OCI-LY1 (cell line): ENCODE measurements at regions not wholly inside any gene's neighbourhood (a gene's known extent, or its start where the extent isn't known, plus 50 kb on each side); places are given as distances from the start of the nearest gene placed in this dataset.

Experiments used
- H2AFZ ChIP-seq: fragments of 200-600 bp; sonication (generic), shearing (Covaris generic); 2 replicates; pipeline ENCODE4 v1.6.0; 2014; ENCODE audit warnings: antibody characterized with exemption, mild to moderate bottlenecking, low read length
- H3F3A ChIP-seq: fragments of 200-600 bp; sonication (generic), shearing (Covaris generic); 2 replicates; pipeline ENCODE4 v1.6.0; 2014; ENCODE audit warnings: mild to moderate bottlenecking, antibody characterized with exemption, low read length, moderate library complexity; ENCODE audit not compliant: insufficient read depth
- H3K27ac ChIP-seq: fragments of 200-600 bp; sonication (generic); 2 replicates; pipeline ENCODE4 v1.5.1; 2014; ENCODE audit warnings: low read length, mixed run types, mild to moderate bottlenecking, low read depth; ENCODE audit not compliant: poor library complexity, severe bottlenecking
- H3K27me3 ChIP-seq: fragments of 200-600 bp; sonication (generic); 2 replicates; pipeline ENCODE4 v1.6.0; 2014; ENCODE audit warnings: antibody characterized with exemption, mild to moderate bottlenecking, low read length, moderate library complexity; ENCODE audit not compliant: insufficient read depth
- H3K36me3 ChIP-seq: fragments of 200-600 bp; sonication (generic); 2 replicates; pipeline ENCODE4 v1.6.1; 2014; ENCODE audit warnings: mild to moderate bottlenecking, antibody characterized with exemption, low read length, moderate library complexity, mixed read lengths; ENCODE audit not compliant: insufficient read depth
- H3K4me1 ChIP-seq: fragments of 200-600 bp; sonication (generic); 2 replicates; pipeline ENCODE4 v1.5.1; 2014; ENCODE audit warnings: mild to moderate bottlenecking, low read length, moderate library complexity; ENCODE audit not compliant: insufficient read depth, severe bottlenecking
- H3K4me2 ChIP-seq: fragments of 200-600 bp; sonication (generic), shearing (Covaris generic); 2 replicates; pipeline ENCODE4 v1.6.1; 2014; ENCODE audit warnings: low read length
- H3K4me3 ChIP-seq: fragments of 200-600 bp; sonication (generic); 2 replicates; pipeline ENCODE4 v1.5.1; 2014; ENCODE audit warnings: low read length, low read depth, mild to moderate bottlenecking, mixed read lengths; ENCODE audit not compliant: poor library complexity, severe bottlenecking
- H3K79me2 ChIP-seq: fragments of 200-600 bp; shearing (Covaris generic); 2 replicates; pipeline ENCODE4 v1.6.1; 2016; ENCODE audit warnings: mixed run types, low read length, mixed read lengths; ENCODE audit not compliant: insufficient read depth
- H3K9ac ChIP-seq: fragments of 200-600 bp; sonication (generic), shearing (Covaris generic); 2 replicates; pipeline ENCODE4 v1.6.1; 2014; ENCODE audit warnings: mild to moderate bottlenecking, low read length, mixed read lengths
- H3K9me2 ChIP-seq: fragments of 200-600 bp; sonication (generic), shearing (Covaris generic); 2 replicates; pipeline ENCODE4 v1.6.1; 2014; ENCODE audit warnings: low read depth, mild to moderate bottlenecking, low read length, mixed read lengths
- H3K9me3 ChIP-seq: fragments of 200-600 bp; shearing (Covaris generic); 2 replicates; pipeline ENCODE4 v1.6.1; 2014; ENCODE audit warnings: low read length, mixed read lengths
- H4K20me1 ChIP-seq: fragments of 200-600 bp; sonication (generic), shearing (Covaris generic); 2 replicates; pipeline ENCODE4 v1.6.0; 2016; ENCODE audit warnings: mild to moderate bottlenecking, low read length; ENCODE audit not compliant: insufficient read depth
- CTCF ChIP-seq: fragments of 200-600 bp; sonication (generic), shearing (Covaris generic); IDR thresholded peaks from 2 replicates; pipeline ENCODE4 v1.5.1; 2017; ENCODE audit warnings: mild to moderate bottlenecking, antibody characterized with exemption, low read length, moderate library complexity, mixed read lengths
- EZH2 ChIP-seq: fragments of 200-600 bp; sonication (generic), shearing (Covaris generic); IDR thresholded peaks from 2 replicates; pipeline ENCODE4 v1.8.0; 2017; ENCODE audit warnings: borderline replicate concordance, mixed run types, mild to moderate bottlenecking, antibody characterized with exemption, low read length, moderate library complexity, mixed read lengths

DNA sequence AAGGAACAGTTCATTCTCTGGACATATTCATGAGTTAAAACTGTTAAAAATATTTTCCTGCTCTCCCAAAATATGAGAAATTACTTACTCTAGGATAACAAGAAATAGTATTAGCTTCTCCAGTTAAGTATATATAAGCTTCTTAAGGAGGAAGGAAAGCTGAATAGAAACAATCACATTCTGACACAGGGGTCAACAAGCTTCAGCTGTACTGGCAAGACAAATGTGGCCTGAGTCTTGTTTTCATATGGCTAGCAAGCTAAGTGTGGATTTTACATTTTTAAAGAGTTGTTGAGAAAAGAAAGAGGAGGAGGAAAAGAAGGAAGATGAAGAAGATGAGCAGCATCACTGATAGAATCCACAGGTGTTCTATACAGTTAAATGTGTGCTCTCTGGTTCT lies 313.8 kb downstream of the ZPLD1 start:
- no peaks in the 10 kb centered on the region for H3K79me2 ChIP-seq
- H3K36me3 ChIP-seq, result no peaks in the 10 kb centered on the region
- H3K27me3 ChIP-seq, result no peaks in the 10 kb centered on the region

DNA sequence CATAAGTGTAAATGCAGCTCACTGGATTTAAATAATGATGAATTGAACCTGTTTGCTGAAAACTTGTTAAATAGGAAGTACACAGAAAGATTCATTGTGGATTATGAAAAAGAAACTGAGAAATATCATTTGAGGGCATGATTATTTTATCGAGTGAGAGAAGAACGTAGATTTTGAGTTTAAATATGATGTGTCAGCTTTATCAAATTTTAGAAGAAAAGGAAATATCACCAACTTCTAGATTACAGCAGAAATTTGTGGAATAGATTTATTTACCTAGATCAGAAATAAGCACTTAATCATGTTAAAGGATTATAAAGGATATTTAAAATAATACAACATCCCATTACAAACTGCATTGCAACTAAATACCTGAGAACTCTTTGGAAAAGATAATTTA lies 315.5 kb downstream of the ZPLD1 start:
- no peak overlapping the region for H2AFZ ChIP-seq
- H4K20me1 ChIP-seq, result no peaks in the 10 kb centered on the region
- no peaks in the 10 kb centered on the region for H3F3A ChIP-seq
- H3K4me3 ChIP-seq, result no peak overlapping the region
- no peaks in the 10 kb centered on the region for H3K36me3 ChIP-seq
- no peaks in the 10 kb centered on the region for H3K4me1 ChIP-seq
- no peak overlapping the region for H3K27ac ChIP-seq
- H3K9me3 ChIP-seq, result no peaks in the 10 kb centered on the region
- H3K9me2 ChIP-seq, result no peaks in the 10 kb centered on the region
- H3K27me3 ChIP-seq, result no peaks in the 10 kb centered on the region
- TF ChIP-seq CTCF (no peak), EZH2 (no peak)
- no peaks in the 10 kb centered on the region for H3K79me2 ChIP-seq
- H3K4me2 ChIP-seq, result no peak overlapping the region
- no peak overlapping the region for H3K9ac ChIP-seq

More for the DNA sequence above, 313.8 kb downstream of the ZPLD1 start:
- H3K4me1 ChIP-seq, result no peaks in the 10 kb centered on the region
- no peak overlapping the region for H3K27ac ChIP-seq
- H3F3A ChIP-seq, result no peaks in the 10 kb centered on the region
- no peak overlapping the region for H3K4me2 ChIP-seq
- no peaks in the 10 kb centered on the region for H3K9me2 ChIP-seq
- TF ChIP-seq EZH2, result no peak
- TF ChIP-seq CTCF, result no peak
- H3K9ac ChIP-seq, result no peak overlapping the region
- H3K4me3 ChIP-seq, result no peak overlapping the region
- no peak overlapping the region for H2AFZ ChIP-seq
- no peaks in the 10 kb centered on the region for H4K20me1 ChIP-seq
- H3K9me3 ChIP-seq, result no peaks in the 10 kb centered on the region

DNA sequence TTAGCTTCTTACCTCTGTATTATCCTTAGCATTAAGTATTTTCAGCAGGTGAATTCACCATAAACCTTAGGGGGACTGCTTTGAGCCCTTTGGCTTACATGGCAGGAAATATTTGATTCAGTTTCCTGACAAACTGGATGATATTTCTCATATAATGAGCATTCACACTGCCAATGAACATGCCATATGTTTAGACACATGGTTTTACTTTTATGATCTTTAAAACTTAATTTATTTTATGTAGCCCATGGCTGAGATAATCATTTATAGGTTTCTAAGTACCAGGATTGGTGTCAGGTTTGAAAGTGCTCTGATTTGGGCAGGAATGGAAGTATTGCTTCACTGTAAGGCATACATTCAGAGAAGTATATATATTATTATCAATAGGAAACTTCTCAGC lies 319.1 kb downstream of the ZPLD1 start:
- TF ChIP-seq CTCF (no peak), EZH2 (no peak)
- Histone ChIP-seq H3K27me3 (no peaks in the 10 kb centered on the region), H3K79me2 (no peaks in the 10 kb centered on the region), H3K9ac (no peak overlapping the region), H3K4me3 (no peak overlapping the region), H3K9me3 (no peaks in the 10 kb centered on the region), H3K4me2 (no peak overlapping the region), H3F3A (no peaks in the 10 kb centered on the region), H3K9me2 (no peaks in the 10 kb centered on the region), H3K27ac (no peak overlapping the region), H2AFZ (no peak overlapping the region), H3K36me3 (no peaks in the 10 kb centered on the region), H3K4me1 (no peaks in the 10 kb centered on the region), H4K20me1 (no peaks in the 10 kb centered on the region)
